HTR-8/SVneo (cell line): ENCODE measurements at regions not wholly inside any gene's neighbourhood (a gene's known extent, or its start where the extent isn't known, plus 50 kb on each side); places are given as distances from the start of the nearest gene placed in this dataset.
A peak's percentile ranks its signal among the peaks of the same experiment; 100 is the strongest.

Source experiments
- DNase-seq: peaks from one replicate; pipeline ENCODE4 v3.0.0; 2011; ENCODE audit warnings: low spot score, mixed read lengths; ENCODE audit not compliant: insufficient read length
- FAIRE-seq: peaks from 2 replicates; lab custom pipeline; 2011; peaks lifted over from hg19 to GRCh38; lab: Jason Lieb, UNC

GRCh38 chr1:34455121-34455520 lies 278.4 kb downstream of the C1orf94 start:
- FAIRE-seq = no peak
- DNase-seq = no peak

GRCh38 chr1:34460193-34460592 lies 283.5 kb downstream of the C1orf94 start:
- FAIRE-seq (no peak), DNase-seq (peak; percentile 26)

- FAIRE-seq (no peak), DNase-seq (no peak)
Measured at GRCh38 chr1:34470401-34470800, 284.4 kb upstream of the GJB5 start.

- FAIRE-seq (no peak), DNase-seq (no peak)
Measured at GRCh38 chr1:34474566-34474965, 280.3 kb upstream of the GJB5 start.

GRCh38 chr1:34476371-34476770 lies 278.5 kb upstream of the GJB5 start:
- FAIRE-seq = no peak
- DNase-seq = no peak

GRCh38 chr1:34477632-34478141 lies 277.2 kb upstream of the GJB5 start:
- DNase-seq (no peak), FAIRE-seq (no peak)

- DNase-seq = no peak
- no peak for FAIRE-seq
Measured at GRCh38 chr1:34478515-34479076, 276.3 kb upstream of the GJB5 start.

GRCh38 chr1:34479731-34480130 lies 275.1 kb upstream of the GJB5 start:
- no peak for DNase-seq

GRCh38 chr1:34488080-34488708 lies 266.7 kb upstream of the GJB5 start:
- DNase-seq (no peak), FAIRE-seq (no peak)

More at GRCh38 chr1:34479731-34480130, 275.1 kb upstream of the GJB5 start:
- no peak for FAIRE-seq

GRCh38 chr1:34500451-34500850 lies 254.4 kb upstream of the GJB5 start:
- FAIRE-seq (no peak), DNase-seq (peak; percentile 10)

- FAIRE-seq (no peak), DNase-seq (no peak)
Measured at GRCh38 chr1:34511802-34512201, 243.0 kb upstream of the GJB5 start.

- FAIRE-seq = no peak
- DNase-seq = no peak
Measured at GRCh38 chr1:34518146-34518699, 236.6 kb upstream of the GJB5 start.

GRCh38 chr1:34520111-34520510 lies 234.7 kb upstream of the GJB5 start:
- DNase-seq = no peak
- no peak for FAIRE-seq

GRCh38 chr1:34524783-34525182 lies 230.1 kb upstream of the GJB5 start:
- DNase-seq (no peak), FAIRE-seq (no peak)

GRCh38 chr1:34529935-34530859 lies 224.7 kb upstream of the GJB5 start:
- DNase-seq = no peak
- no peak for FAIRE-seq

GRCh38 chr1:34532113-34532512 lies 222.7 kb upstream of the GJB5 start:
- no peak for DNase-seq
- no peak for FAIRE-seq

- DNase-seq (no peak), FAIRE-seq (no peak)
Measured at GRCh38 chr1:34538481-34538880, 216.4 kb upstream of the GJB5 start.

GRCh38 chr1:34547046-34547674 lies 207.7 kb upstream of the GJB5 start:
- DNase-seq = no peak
- FAIRE-seq = no peak

- FAIRE-seq (no peak), DNase-seq (no peak)
Measured at GRCh38 chr1:34549199-34549598, 205.6 kb upstream of the GJB5 start.

- DNase-seq (no peak), FAIRE-seq (no peak)
Measured at GRCh38 chr1:34578306-34578705, 176.5 kb upstream of the GJB5 start.
